GM19372 (cell line): ENCODE measurements at regions not wholly inside any gene's neighbourhood (a gene's known extent, or its start where the extent isn't known, plus 50 kb on each side); places are given as distances from the start of the nearest gene placed in this dataset.
A peak's percentile ranks its signal among the peaks of the same experiment; 100 is the strongest.

Experiments used
- ATAC-seq: cut with Tn5 transposase; IDR thresholded peaks from one replicate; pipeline ENCODE4 v1.9.1; 2021; ENCODE audit warnings: mild to moderate bottlenecking, low read depth, moderate library complexity; ENCODE audit not compliant: unreplicated experiment

GRCh38 chr14:89635615-89636014 lies 218.6 kb upstream of the FOXN3 start:
- no peak for ATAC-seq

DNA sequence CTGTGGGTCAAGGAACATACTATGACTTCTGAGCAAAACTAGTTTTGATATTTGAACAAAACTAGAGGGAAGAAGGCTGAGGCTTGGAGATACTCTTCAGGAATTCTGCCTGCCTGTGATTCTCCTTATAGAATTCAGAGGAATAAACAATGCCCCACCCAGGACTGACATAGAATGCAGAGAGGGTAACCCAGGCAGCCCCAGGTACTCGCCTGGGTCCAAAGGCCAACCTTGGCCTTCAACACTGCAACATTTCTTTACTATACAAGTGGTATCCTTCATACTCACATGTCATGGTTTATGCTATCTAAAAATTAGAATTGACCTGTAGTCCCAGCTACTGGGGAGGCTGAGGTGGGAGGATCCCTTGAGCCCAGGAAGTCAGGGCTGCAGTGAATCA lies 217.0 kb upstream of the FOXN3 start:
- no peak for ATAC-seq

- ATAC-seq, result no peak
These were observed 213.2 kb upstream of the FOXN3 start for GRCh38 chr14:89630101-89630829.

DNA sequence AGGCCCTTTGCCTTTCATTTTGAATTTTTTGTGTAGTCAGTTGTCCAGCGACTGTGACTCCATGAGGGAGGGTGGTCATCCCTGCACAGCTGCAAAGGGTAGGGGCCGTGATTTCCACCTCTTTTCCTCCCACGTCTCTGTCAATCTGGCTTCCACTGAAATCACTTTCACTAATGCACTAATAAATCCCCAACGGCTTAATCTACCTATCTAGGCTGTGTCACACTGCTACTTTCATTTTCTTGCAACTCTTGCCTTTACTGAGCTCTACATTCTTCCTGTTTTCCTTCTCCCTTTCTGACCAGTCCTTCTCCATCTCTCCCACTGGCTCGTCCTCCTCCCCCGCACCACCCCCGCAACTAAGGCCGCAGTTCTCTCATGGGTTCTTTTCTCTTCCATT lies 212.3 kb upstream of the FOXN3 start:
- no peak for ATAC-seq

DNA sequence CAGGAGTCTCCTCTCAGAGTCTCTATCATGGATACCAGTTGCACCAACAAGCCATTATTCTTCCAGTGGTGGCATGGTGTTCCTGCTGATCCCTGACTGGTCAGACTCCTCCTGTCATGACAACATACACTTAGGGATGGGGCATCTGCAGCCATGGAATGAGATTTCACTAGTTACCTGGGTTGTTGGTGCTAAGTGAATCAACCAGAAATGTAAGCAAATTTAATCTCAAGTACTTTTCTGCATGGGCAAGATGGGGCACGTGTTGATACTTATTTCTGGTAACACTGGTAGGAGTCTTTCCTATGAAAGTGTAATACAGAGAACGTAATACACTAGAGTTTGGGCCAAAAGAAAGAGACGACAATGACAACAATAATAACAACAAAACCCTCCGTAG lies 211.5 kb upstream of the FOXN3 start:
- ATAC-seq, result no peak

- no peak for ATAC-seq
These were observed 209.3 kb upstream of the FOXN3 start for GRCh38 chr14:89626233-89626806.

DNA sequence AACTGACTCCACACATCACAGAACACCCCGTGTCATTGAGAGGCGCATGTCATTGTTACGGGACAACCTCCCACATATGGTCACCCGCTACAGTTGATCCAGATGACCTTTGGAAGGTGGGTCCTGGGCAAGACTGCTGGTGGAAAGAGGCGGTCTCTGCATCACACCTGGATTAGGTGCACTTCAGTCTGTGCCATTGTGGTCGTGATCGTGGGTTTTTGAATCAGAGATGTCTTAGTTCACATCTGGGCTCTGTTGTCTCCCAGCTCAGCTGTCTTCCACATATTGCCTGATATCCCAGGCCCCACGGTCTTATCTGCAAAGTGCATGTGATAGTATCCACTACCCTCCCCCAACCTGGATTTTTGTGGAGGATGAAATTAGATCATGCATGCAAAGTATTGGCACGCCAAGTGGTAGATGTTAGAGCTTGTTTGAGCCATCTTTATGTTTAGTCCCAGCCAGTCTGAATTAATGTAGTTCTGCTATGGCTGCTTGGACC lies 208.7 kb upstream of the FOXN3 start:
- ATAC-seq, result no peak

GRCh38 chr14:89625244-89625713 lies 208.2 kb upstream of the FOXN3 start:
- no peak for ATAC-seq

DNA sequence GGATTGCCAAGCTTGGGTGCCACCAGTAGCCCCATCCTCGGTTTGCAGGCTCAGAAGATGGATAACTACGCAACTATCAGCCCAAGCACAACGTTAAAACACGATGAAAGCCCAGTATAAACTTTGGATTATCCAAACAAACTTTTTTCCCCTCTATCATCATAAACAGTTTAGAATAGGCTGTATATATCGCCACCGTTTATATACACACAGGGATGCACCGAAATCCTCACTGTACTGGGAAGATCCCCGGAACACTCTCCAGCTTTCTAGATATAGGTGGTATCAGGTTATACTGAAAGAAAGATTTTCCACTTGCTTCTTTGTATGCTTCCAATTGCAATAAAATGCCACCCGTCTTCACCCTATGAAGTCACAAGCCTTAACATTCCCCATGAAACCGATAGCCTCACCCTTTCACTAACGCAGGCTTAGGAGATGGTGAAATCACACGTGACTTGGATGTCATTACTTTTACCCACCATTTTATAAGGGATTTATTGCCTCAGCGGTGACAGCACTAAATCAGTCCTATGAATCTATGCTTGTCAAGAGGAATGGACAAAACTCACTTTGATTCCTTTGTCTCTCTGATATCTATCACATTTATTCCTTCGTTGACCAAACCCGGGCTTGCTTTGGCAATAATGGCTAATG lies 207.6 kb upstream of the FOXN3 start:
- ATAC-seq, result no peak

- ATAC-seq, result no peak
These were observed 205.0 kb upstream of the FOXN3 start for GRCh38 chr14:89621791-89622638.

GRCh38 chr14:89621009-89621421 lies 204.0 kb upstream of the FOXN3 start:
- no peak for ATAC-seq

DNA sequence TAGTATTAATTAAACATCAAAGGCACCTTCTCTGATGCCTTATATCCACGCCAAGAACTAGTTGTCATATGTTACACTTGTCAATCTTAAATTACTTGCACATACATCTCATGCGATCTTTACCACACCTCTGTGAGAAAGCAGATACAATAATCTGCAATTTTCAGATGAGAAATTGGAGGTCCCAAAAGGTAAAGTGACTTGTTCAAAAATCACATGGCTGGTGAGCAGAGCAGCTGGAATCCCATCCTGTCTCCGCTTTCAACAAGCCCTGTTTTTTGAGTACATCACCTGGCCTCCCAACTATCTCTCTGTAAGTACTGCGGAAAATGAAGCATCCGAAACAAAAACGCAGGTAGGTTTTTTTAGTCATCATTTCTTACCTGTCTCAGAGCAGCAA lies 203.4 kb upstream of the FOXN3 start:
- ATAC-seq, result no peak

DNA sequence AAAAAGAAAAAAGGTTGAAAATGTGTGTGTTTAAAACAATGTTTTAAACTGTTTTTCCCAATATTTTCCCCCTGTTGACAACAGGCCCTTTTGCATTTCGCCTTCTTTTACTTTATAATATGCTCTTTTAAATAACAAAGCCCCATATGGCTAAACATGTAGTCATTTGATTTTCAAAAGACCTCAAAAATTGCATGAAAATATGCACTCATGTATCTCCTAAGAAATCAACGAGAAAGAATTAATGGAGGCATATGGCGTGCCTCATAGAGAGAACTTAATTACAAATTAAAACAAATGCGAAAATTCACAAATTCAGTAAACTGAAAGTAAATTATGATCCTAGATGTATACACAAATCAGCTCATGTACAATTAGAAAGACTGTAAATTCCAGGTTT lies 202.6 kb upstream of the FOXN3 start:
- ATAC-seq, result no peak

DNA sequence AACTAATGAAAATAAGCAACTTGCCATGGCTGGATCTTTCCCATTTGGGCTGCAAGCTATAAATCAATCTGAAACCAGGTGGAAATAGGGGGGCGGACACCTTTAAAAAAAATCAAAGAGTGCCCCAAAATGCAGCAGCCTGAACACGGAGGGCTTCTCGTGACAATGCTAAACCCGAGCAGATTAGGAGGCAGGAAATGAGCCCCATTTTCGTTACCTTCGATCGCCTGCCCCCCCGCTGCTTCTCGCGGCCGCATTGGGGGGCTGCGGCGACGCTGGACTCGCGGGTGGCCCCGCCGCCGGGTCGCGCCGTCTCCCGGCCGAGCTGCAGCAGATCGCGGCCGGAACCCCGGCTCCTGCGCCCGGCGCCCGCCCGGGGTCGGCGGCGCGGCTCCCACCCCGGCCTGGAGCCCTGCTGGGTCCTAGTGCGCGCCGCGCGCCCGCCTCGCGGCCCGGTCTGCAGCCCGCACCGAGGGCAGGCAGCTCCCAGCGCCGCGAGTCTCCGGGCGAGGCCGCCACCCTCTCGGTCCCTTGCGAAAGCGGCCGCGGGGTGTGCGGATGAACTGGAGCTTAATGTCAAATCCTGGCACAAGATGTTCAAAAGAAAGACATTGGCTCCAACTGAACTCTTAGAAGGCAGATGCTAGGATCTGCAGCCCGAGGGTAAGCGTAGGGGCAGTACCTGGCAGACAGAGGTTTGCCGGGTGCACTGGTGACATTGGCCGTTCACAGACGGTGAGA lies 201.9 kb upstream of the FOXN3 start:
- ATAC-seq, result peak; percentile 70

- ATAC-seq, result no peak
These were observed 201.3 kb upstream of the FOXN3 start for GRCh38 chr14:89618330-89618708.

DNA sequence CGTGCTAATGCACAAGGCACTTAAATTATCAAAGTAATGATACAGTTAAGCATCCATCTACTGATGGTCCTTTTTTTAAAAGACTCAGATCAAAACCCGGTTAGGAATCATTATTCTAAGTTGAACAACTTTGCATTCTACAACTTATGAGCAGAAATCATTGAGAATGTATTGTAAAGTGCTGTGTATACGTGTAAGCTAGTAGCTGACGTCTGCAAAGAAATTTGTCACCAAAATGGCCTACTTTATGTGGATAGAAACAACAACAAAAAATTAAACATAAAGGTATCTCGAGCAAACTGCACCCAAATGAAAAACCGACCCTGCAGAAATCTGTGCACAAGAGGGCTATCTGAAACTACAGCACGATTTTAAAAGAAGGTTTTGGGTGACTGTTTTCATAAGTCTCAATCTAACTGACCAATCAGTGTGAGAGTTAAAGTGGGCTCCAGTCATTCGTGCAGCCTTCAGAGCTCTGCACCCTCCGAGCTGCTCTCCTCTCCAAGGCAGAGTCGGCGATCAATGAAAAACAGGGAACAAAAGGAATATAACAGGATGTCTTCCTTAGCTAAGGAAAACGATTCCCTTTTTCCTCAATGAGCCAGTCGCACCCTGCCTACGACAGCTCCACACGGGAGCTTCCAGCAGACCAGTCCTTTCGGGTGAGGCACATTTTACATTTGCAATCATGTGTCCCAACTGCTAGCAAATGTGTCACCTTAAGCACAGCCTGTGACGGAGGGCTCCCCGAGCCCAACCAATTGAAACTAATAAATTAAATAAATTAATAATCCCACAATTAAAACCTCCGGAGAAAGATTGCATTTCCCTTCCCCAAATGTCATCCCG lies 200.7 kb upstream of the FOXN3 start:
- ATAC-seq, result no peak

- ATAC-seq, result no peak
These were observed 199.9 kb upstream of the FOXN3 start for GRCh38 chr14:89616852-89617341.

- ATAC-seq, result no peak
These were observed 199.4 kb upstream of the FOXN3 start for GRCh38 chr14:89616425-89616824.

DNA sequence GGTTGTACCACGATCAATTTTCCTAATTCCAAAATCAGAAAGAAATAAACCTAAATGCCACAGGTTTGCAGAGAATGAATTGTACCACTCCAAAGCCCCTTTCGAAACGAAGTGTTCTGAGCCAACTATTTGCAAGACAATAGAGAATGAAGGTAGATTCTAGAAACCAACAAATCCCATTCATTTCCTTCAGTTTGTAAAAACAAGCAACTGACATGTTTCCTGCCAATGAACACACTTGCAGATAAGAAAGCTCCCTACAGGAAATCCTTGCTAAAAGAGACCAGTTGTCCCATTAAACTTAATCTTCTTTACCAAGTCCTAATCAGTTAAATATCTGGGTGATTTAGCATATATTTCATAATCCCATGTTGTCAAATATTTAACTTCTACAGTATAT lies 198.4 kb upstream of the FOXN3 start:
- no peak for ATAC-seq
